ENCODE measurements at regions not wholly inside any gene's neighbourhood (a gene's known extent, or its start where the extent isn't known, plus 50 kb on each side); places are given as distances from the start of the nearest gene placed in this dataset.

DNA sequence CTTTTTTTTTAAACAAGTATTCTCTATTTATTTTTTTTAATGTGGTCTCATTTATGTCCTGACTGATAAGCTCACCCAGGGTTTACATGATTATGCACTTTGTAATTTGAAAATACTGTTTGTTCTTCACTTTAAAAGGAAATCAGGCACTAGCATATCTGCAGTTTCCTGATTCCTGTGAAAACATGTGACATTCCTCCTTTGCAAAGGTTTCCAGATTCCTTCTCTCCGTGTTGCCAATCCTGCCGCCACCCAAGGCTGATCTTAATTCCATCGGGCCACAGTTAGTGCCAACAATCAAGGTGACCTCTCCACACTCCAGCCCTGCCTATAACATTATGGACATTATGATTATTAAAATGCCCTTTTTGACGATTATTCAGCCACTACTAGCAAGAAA lies 225.4 kb downstream of the PCDH7 start:
- TF ChIP-seq CTCF (IDR thresholded peaks at IDR 0.05) (no peak), POLR2AphosphoS5 (IDR thresholded peaks at IDR 0.05) (no peak)
